Loucy (cell line): ENCODE measurements at regions not wholly inside any gene's neighbourhood (a gene's known extent, or its start where the extent isn't known, plus 50 kb on each side); places are given as distances from the start of the nearest gene placed in this dataset.

Experiments used
- H2AFZ ChIP-seq: fragments of 200-600 bp; sonication (generic); 2 replicates; pipeline ENCODE4 v1.6.0; 2016; ENCODE audit warnings: antibody characterized with exemption, mild to moderate bottlenecking, low read length, moderate library complexity
- H3F3A ChIP-seq: fragments of 200-600 bp; 2 replicates; pipeline ENCODE4 v1.6.0; 2016; ENCODE audit warnings: antibody characterized with exemption, low read depth, mild to moderate bottlenecking
- H3K27me3 ChIP-seq: fragments of 200-600 bp; sonication (generic); 2 replicates; pipeline ENCODE4 v1.6.1; 2014; ENCODE audit warnings: low read length, mild to moderate bottlenecking; ENCODE audit not compliant: insufficient read depth, poor library complexity, severe bottlenecking
- H3K36me3 ChIP-seq: fragments of 200-600 bp; sonication (generic); 2 replicates; pipeline ENCODE4 v1.6.1; 2016; ENCODE audit warnings: low read length; ENCODE audit not compliant: insufficient read depth
- H3K4me1 ChIP-seq: fragments of 200-600 bp; sonication (generic); 2 replicates; pipeline ENCODE4 v1.5.1; 2014; ENCODE audit warnings: low read length, mild to moderate bottlenecking; ENCODE audit not compliant: insufficient read depth, poor library complexity, severe bottlenecking
- H3K4me2 ChIP-seq: fragments of 200-600 bp; sonication (generic); 2 replicates; pipeline ENCODE4 v1.6.0; 2014; ENCODE audit warnings: antibody characterized with exemption, low read length, low read depth, mild to moderate bottlenecking; ENCODE audit not compliant: poor library complexity, severe bottlenecking
- H3K4me3 ChIP-seq: fragments of 200-600 bp; sonication (generic); 2 replicates; pipeline ENCODE4 v1.5.1; 2014; ENCODE audit warnings: low read length, mild to moderate bottlenecking, mixed read lengths; ENCODE audit not compliant: poor library complexity, severe bottlenecking
- H3K79me2 ChIP-seq: fragments of 200-600 bp; sonication (generic); 2 replicates; pipeline ENCODE4 v1.6.1; 2014; ENCODE audit warnings: low read length; ENCODE audit not compliant: insufficient read depth
- H3K9ac ChIP-seq: fragments of 200-600 bp; sonication (generic); 2 replicates; pipeline ENCODE4 v1.6.0; 2014; ENCODE audit warnings: mild to moderate bottlenecking, low read depth, low read length, moderate library complexity; ENCODE audit not compliant: poor library complexity, severe bottlenecking
- H3K9me2 ChIP-seq: fragments of 200-600 bp; sonication (generic); replicated peaks from 2 replicates; pipeline ENCODE4 v1.6.1; 2016; ENCODE audit warnings: low read depth, low read length, mixed read lengths
- H3K9me3 ChIP-seq: fragments of 200-600 bp; sonication (generic); 2 replicates; pipeline ENCODE4 v1.6.1; 2014; ENCODE audit warnings: mild to moderate bottlenecking, antibody characterized with exemption, low read length, low read depth; ENCODE audit not compliant: insufficient read depth
- H4K20me1 ChIP-seq: fragments of 200-600 bp; sonication (generic); 2 replicates; pipeline ENCODE4 v1.6.0; 2014; ENCODE audit warnings: antibody characterized with exemption, low read length, mild to moderate bottlenecking; ENCODE audit not compliant: insufficient read depth, poor library complexity, severe bottlenecking
- CTCF ChIP-seq: fragments of 200-600 bp; sonication (generic); conservative IDR thresholded peaks from 2 replicates; pipeline ENCODE4 v1.5.1; 2014; ENCODE audit warnings: mild to moderate bottlenecking, antibody characterized with exemption, low read length
- EZH2phosphoT487 ChIP-seq: fragments of 200-600 bp; IDR thresholded peaks from 2 replicates; pipeline ENCODE4 v1.6.1; 2018; ENCODE audit warnings: antibody characterized with exemption, mild to moderate bottlenecking, moderate library complexity, borderline replicate concordance

GRCh38 chr9:84170521-84171141 is 169.9 kb downstream of the SLC28A3 start:
- H3K9ac ChIP-seq, result no peak overlapping the region
- no peaks in the 10 kb centered on the region for H3K79me2 ChIP-seq
- no peaks in the 10 kb centered on the region for H3K4me1 ChIP-seq
- H3K27me3 ChIP-seq, result no peaks in the 10 kb centered on the region
- no peak overlapping the region for H3K4me3 ChIP-seq
- H3K4me2 ChIP-seq, result no peak overlapping the region
- H3K36me3 ChIP-seq, result no peaks in the 10 kb centered on the region
- no peak for TF ChIP-seq EZH2phosphoT487
- TF ChIP-seq CTCF, result no peak
- no peaks in the 10 kb centered on the region for H3K9me3 ChIP-seq
- H4K20me1 ChIP-seq, result no peaks in the 10 kb centered on the region
- no peaks in the 10 kb centered on the region for H3K9me2 ChIP-seq
- no peak overlapping the region for H2AFZ ChIP-seq
- no peaks in the 10 kb centered on the region for H3F3A ChIP-seq

GRCh38 chr9:84173961-84174360 is 166.6 kb downstream of the SLC28A3 start:
- no peak overlapping the region for H3K9ac ChIP-seq
- no peaks in the 10 kb centered on the region for H4K20me1 ChIP-seq
- H3K4me2 ChIP-seq, result no peak overlapping the region
- no peaks in the 10 kb centered on the region for H3K4me1 ChIP-seq
- H3F3A ChIP-seq, result no peaks in the 10 kb centered on the region
- no peaks in the 10 kb centered on the region for H3K36me3 ChIP-seq
- H3K9me2 ChIP-seq, result no peaks in the 10 kb centered on the region
- H2AFZ ChIP-seq, result peak overlapping the region; percentile 6; the same call in 1 of the 2 replicates
- no peaks in the 10 kb centered on the region for H3K27me3 ChIP-seq
- no peak for TF ChIP-seq EZH2phosphoT487
- no peak for TF ChIP-seq CTCF
- no peaks in the 10 kb centered on the region for H3K9me3 ChIP-seq
- H3K4me3 ChIP-seq, result no peak overlapping the region
- H3K79me2 ChIP-seq, result no peaks in the 10 kb centered on the region

- Histone ChIP-seq H3F3A (no peaks in the 10 kb centered on the region), H4K20me1 (no peaks in the 10 kb centered on the region), H3K9me3 (no peaks in the 10 kb centered on the region), H3K4me1 (no peaks in the 10 kb centered on the region), H3K27me3 (no peaks in the 10 kb centered on the region), H3K4me3 (no peak overlapping the region), H3K9ac (no peak overlapping the region), H3K36me3 (no peaks in the 10 kb centered on the region), H3K79me2 (no peaks in the 10 kb centered on the region), H2AFZ (peak overlapping the region; percentile 6; the same call in 1 of the 2 replicates), H3K9me2 (no peaks in the 10 kb centered on the region), H3K4me2 (no peak overlapping the region)
- TF ChIP-seq CTCF (no peak), EZH2phosphoT487 (no peak)
Measured at GRCh38 chr9:84174486-84174885, 166.1 kb downstream of the SLC28A3 start.
